Uterus (tissue), 2 donors: ENCODE measurements at regions not wholly inside any gene's neighbourhood (a gene's known extent, or its start where the extent isn't known, plus 50 kb on each side); places are given as distances from the start of the nearest gene placed in this dataset.

Experiments
- POLR2A ChIP-seq, 2 donors: fragments of 450-650 bp; IDR thresholded peaks; one replicate each; pipeline ENCODE4 v1.6.1; 2016; ENCODE audit warnings: antibody characterized with exemption in 2 of 2, mild to moderate bottlenecking in 1 of 2, moderate library complexity in 1 of 2
- TF ChIP-seq, protein P1 (sequence below), 4 experiments: fragments of 200-600 bp in 2 of 4; fragments of 450-650 bp in 2 of 4; sonication (generic) in 2 of 4; IDR thresholded peaks; one replicate each; pipeline ENCODE4 v1.5.1; 2016 to 2019; ENCODE audit warnings: antibody characterized with exemption in 4 of 4, mild to moderate bottlenecking in 2 of 4, moderate library complexity in 1 of 4

DNA sequence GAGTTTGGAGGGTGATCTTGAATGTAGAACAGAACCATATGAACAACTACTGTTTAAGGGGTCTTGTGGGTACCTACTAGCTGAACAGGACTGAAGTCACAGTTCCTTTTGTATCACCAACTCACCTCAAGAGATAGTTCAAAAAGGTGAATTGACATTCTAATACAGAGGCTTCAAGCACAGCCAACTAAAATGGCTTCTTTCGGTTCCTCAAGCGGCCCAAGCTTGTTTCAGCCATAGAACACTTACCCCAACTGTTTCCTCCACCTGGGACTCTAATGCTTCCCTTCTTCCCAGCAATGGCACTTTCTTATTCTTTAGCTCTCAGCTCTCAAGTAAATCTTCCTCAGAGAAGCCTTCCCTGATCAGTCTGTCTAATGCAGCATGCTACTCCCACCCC lies 277.5 kb upstream of the GK2 start:
- TF ChIP-seq, protein P1, sequence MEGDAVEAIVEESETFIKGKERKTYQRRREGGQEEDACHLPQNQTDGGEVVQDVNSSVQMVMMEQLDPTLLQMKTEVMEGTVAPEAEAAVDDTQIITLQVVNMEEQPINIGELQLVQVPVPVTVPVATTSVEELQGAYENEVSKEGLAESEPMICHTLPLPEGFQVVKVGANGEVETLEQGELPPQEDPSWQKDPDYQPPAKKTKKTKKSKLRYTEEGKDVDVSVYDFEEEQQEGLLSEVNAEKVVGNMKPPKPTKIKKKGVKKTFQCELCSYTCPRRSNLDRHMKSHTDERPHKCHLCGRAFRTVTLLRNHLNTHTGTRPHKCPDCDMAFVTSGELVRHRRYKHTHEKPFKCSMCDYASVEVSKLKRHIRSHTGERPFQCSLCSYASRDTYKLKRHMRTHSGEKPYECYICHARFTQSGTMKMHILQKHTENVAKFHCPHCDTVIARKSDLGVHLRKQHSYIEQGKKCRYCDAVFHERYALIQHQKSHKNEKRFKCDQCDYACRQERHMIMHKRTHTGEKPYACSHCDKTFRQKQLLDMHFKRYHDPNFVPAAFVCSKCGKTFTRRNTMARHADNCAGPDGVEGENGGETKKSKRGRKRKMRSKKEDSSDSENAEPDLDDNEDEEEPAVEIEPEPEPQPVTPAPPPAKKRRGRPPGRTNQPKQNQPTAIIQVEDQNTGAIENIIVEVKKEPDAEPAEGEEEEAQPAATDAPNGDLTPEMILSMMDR (IDR thresholded peaks at IDR 0.05): no peak
- no peak for TF ChIP-seq POLR2A (IDR thresholded peaks at IDR 0.05)
